ENCODE measurements at regions not wholly inside any gene's neighbourhood (a gene's known extent, or its start where the extent isn't known, plus 50 kb on each side); places are given as distances from the start of the nearest gene placed in this dataset.
"Not testable (repeated sequence)": the region's sequence is repeated elsewhere in the genome, so short reads cannot be mapped to it uniquely, and the experiment has no call there.

GRCh38 chr2:37722971-37723370, 51.5 kb upstream of the CDC42EP3 start:
- DNase-seq (ENCODE audit: insufficient read length, low spot score, missing footprints), result peak; percentile 18
- not testable (repeated sequence) for H3K9me3 ChIP-seq (ENCODE audit: low read depth, low read length); H3K4me3 ChIP-seq (ENCODE audit: insufficient read depth, low read length); H3K27me3 ChIP-seq (ENCODE audit: insufficient read depth, low read length); H3K4me2 ChIP-seq (ENCODE audit: insufficient read depth, low read length); H3K79me2 ChIP-seq (ENCODE audit: insufficient read depth, low read length); H4K20me1 ChIP-seq (ENCODE audit: insufficient read depth, low read length); H3K36me3 ChIP-seq (ENCODE audit: insufficient read depth, low read length); H2AFZ ChIP-seq (ENCODE audit: low read length); H3K27ac ChIP-seq (ENCODE audit: low read depth, low read length)
- H3K4me1 ChIP-seq (ENCODE audit: insufficient read depth, low read length), result peaks cover 16% of the 10 kb centered on the region

GRCh38 chr2:37730037-37730818, 58.8 kb upstream of the CDC42EP3 start:
- TF ChIP-seq CTCF (IDR thresholded peaks at IDR 0.05; ENCODE audit: extremely low read depth, low read depth, low read length), result no peak
- no peak for DNase-seq (ENCODE audit: insufficient read length, low spot score, missing footprints)
- Histone ChIP-seq H3K27ac (ENCODE audit: low read depth, low read length) (no peak overlapping the region), H4K20me1 (ENCODE audit: insufficient read depth, low read length) (no peaks in the 10 kb centered on the region), H3K36me3 (ENCODE audit: insufficient read depth, low read length) (no peaks in the 10 kb centered on the region), H3K4me2 (ENCODE audit: insufficient read depth, low read length) (no peak overlapping the region), H3K4me3 (ENCODE audit: insufficient read depth, low read length) (no peak overlapping the region), H3K79me2 (ENCODE audit: insufficient read depth, low read length) (no peaks in the 10 kb centered on the region), H2AFZ (ENCODE audit: low read length) (no peak overlapping the region), H3K4me1 (ENCODE audit: insufficient read depth, low read length) (peaks cover 13% of the 10 kb centered on the region), H3K9me3 (ENCODE audit: low read depth, low read length) (no peaks in the 10 kb centered on the region), H3K27me3 (ENCODE audit: insufficient read depth, low read length) (no peaks in the 10 kb centered on the region)

- H3K9me3 ChIP-seq (ENCODE audit: low read depth, low read length); H4K20me1 ChIP-seq (ENCODE audit: insufficient read depth, low read length); H3K36me3 ChIP-seq (ENCODE audit: insufficient read depth, low read length); H3K4me2 ChIP-seq (ENCODE audit: insufficient read depth, low read length); H3K27ac ChIP-seq (ENCODE audit: low read depth, low read length); DNase-seq (ENCODE audit: insufficient read length, low spot score, missing footprints); H3K27me3 ChIP-seq (ENCODE audit: insufficient read depth, low read length); H2AFZ ChIP-seq (ENCODE audit: low read length); H3K4me3 ChIP-seq (ENCODE audit: insufficient read depth, low read length); H3K79me2 ChIP-seq (ENCODE audit: insufficient read depth, low read length): not testable (repeated sequence)
- peaks cover 29% of the 10 kb centered on the region for H3K4me1 ChIP-seq (ENCODE audit: insufficient read depth, low read length)
These were observed 61.0 kb upstream of the CDC42EP3 start for GRCh38 chr2:37732412-37732811.

- Histone ChIP-seq H3K36me3 (ENCODE audit: insufficient read depth, low read length) (no peaks in the 10 kb centered on the region), H3K4me2 (ENCODE audit: insufficient read depth, low read length) (no peak overlapping the region), H3K4me3 (ENCODE audit: insufficient read depth, low read length) (no peak overlapping the region), H4K20me1 (ENCODE audit: insufficient read depth, low read length) (no peaks in the 10 kb centered on the region), H3K4me1 (ENCODE audit: insufficient read depth, low read length) (peaks cover 34% of the 10 kb centered on the region), H3K27me3 (ENCODE audit: insufficient read depth, low read length) (no peaks in the 10 kb centered on the region), H3K79me2 (ENCODE audit: insufficient read depth, low read length) (no peaks in the 10 kb centered on the region), H3K9me3 (ENCODE audit: low read depth, low read length) (no peaks in the 10 kb centered on the region), H3K27ac (ENCODE audit: low read depth, low read length) (no peak overlapping the region), H2AFZ (ENCODE audit: low read length) (no peak overlapping the region)
- no peak for TF ChIP-seq CTCF (IDR thresholded peaks at IDR 0.05; ENCODE audit: extremely low read depth, low read depth, low read length)
- no peak for DNase-seq (ENCODE audit: insufficient read length, low spot score, missing footprints)
These were observed 61.8 kb upstream of the CDC42EP3 start for GRCh38 chr2:37733251-37733650.

GRCh38 chr2:37733955-37734354, 62.5 kb upstream of the CDC42EP3 start:
- not testable (repeated sequence) for DNase-seq (ENCODE audit: insufficient read length, low spot score, missing footprints); H3K27me3 ChIP-seq (ENCODE audit: insufficient read depth, low read length); H3K36me3 ChIP-seq (ENCODE audit: insufficient read depth, low read length); H4K20me1 ChIP-seq (ENCODE audit: insufficient read depth, low read length); H3K79me2 ChIP-seq (ENCODE audit: insufficient read depth, low read length); H3K4me3 ChIP-seq (ENCODE audit: insufficient read depth, low read length); H3K9me3 ChIP-seq (ENCODE audit: low read depth, low read length); H2AFZ ChIP-seq (ENCODE audit: low read length); H3K4me2 ChIP-seq (ENCODE audit: insufficient read depth, low read length)
- Histone ChIP-seq H3K27ac (ENCODE audit: low read depth, low read length) (peak overlapping the region; percentile 94), H3K4me1 (ENCODE audit: insufficient read depth, low read length) (peaks cover 34% of the 10 kb centered on the region)

GRCh38 chr2:37734891-37735523, 63.6 kb upstream of the CDC42EP3 start:
- H3K9me3 ChIP-seq (ENCODE audit: low read depth, low read length); H3K79me2 ChIP-seq (ENCODE audit: insufficient read depth, low read length); DNase-seq (ENCODE audit: insufficient read length, low spot score, missing footprints); H3K27me3 ChIP-seq (ENCODE audit: insufficient read depth, low read length); H4K20me1 ChIP-seq (ENCODE audit: insufficient read depth, low read length); H3K36me3 ChIP-seq (ENCODE audit: insufficient read depth, low read length): not testable (repeated sequence)
- H3K27ac ChIP-seq (ENCODE audit: low read depth, low read length), result peak overlapping the region; percentile 94
- H2AFZ ChIP-seq (ENCODE audit: low read length), result peak overlapping the region; percentile 57
- peak overlapping the region; percentile 14 for H3K4me3 ChIP-seq (ENCODE audit: insufficient read depth, low read length)
- H3K4me2 ChIP-seq (ENCODE audit: insufficient read depth, low read length), result peak overlapping the region; percentile 79
- H3K4me1 ChIP-seq (ENCODE audit: insufficient read depth, low read length), result peaks cover 34% of the 10 kb centered on the region

- H2AFZ ChIP-seq (ENCODE audit: low read length); H3K27me3 ChIP-seq (ENCODE audit: insufficient read depth, low read length); DNase-seq (ENCODE audit: insufficient read length, low spot score, missing footprints); H3K79me2 ChIP-seq (ENCODE audit: insufficient read depth, low read length); H3K36me3 ChIP-seq (ENCODE audit: insufficient read depth, low read length); H3K9me3 ChIP-seq (ENCODE audit: low read depth, low read length); H4K20me1 ChIP-seq (ENCODE audit: insufficient read depth, low read length): not testable (repeated sequence)
- Histone ChIP-seq H3K27ac (ENCODE audit: low read depth, low read length) (peak overlapping the region; percentile 94), H3K4me2 (ENCODE audit: insufficient read depth, low read length) (peak overlapping the region; percentile 79), H3K4me1 (ENCODE audit: insufficient read depth, low read length) (peaks cover 34% of the 10 kb centered on the region), H3K4me3 (ENCODE audit: insufficient read depth, low read length) (peak overlapping the region; percentile 14)
These were observed 64.1 kb upstream of the CDC42EP3 start for GRCh38 chr2:37735524-37735910.
